ENCODE measurements at regions not wholly inside any gene's neighbourhood (a gene's known extent, or its start where the extent isn't known, plus 50 kb on each side); places are given as distances from the start of the nearest gene placed in this dataset.

DNA sequence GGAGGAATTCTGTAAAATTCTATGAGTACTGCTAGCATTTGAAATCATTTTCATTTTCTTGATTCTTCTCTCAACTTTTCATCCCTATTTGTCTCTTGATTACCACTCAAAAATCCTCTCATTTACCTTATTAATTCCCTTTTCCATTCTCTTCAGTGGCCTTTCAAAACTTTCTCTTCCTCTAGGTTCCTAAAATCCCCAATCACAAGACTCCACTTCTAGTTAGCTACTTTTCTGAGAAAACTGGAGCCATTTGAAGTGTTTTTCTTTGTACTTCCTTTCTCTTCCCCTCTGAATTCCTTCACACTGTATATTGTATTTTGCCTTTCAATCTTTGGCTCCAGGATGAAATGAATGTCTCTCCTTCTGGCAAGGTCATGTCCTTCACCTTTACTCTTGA lies 61.3 kb upstream of the NR4A3 start:
- no peak for DNase-seq
- Mint-ChIP-seq H3K36me3 (ENCODE audit: low read depth) (no peaks in the 10 kb centered on the region), H3K27me3 (ENCODE audit: insufficient read depth) (0 out of 2 replicates have a peak, but pooled peaks cover 3% of the 10 kb centered on the region), H3K9me3 (no peaks in the 10 kb centered on the region), H3K27ac (no peak overlapping the region), H3K4me1 (ENCODE audit: low read depth) (no peaks in the 10 kb centered on the region), H3K4me3 (no peak overlapping the region)
- no peak for TF ChIP-seq CTCF (IDR thresholded peaks at IDR 0.05)

- Mint-ChIP-seq H3K4me3 (no peak overlapping the region), H3K9me3 (no peaks in the 10 kb centered on the region), H3K27me3 (ENCODE audit: insufficient read depth) (0 out of 2 replicates have a peak, but pooled peaks cover 3% of the 10 kb centered on the region), H3K4me1 (ENCODE audit: low read depth) (no peaks in the 10 kb centered on the region), H3K27ac (no peak overlapping the region), H3K36me3 (ENCODE audit: low read depth) (no peaks in the 10 kb centered on the region)
- DNase-seq, result no peak
- TF ChIP-seq CTCF (IDR thresholded peaks at IDR 0.05), result no peak
Observed at GRCh38 chr9:99762470-99762869, 59.2 kb upstream of the NR4A3 start.
